ENCODE measurements at regions not wholly inside any gene's neighbourhood (a gene's known extent, or its start where the extent isn't known, plus 50 kb on each side); places are given as distances from the start of the nearest gene placed in this dataset.
A peak's percentile ranks its signal among the peaks of the same experiment; 100 is the strongest.

DNA sequence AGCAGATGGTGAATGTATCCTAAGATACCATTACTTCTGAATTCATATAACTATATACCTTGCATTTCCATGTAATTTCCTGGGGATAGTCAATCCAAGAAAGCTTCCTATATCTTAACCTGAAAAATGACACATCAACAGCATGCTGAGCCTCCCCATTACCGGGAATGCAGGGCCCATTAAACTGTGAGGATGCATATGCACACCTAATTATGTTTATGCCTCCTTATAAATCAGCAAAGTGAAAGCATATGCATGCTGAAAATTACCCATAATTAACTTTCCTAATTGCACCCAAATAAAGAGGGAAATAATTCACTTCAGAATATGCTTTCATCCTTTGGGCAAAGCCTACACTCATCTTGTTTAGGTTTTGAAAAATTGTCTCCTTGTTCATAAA, 663.0 kb downstream of the KCNA4 start:
- no peak for DNase-seq (ENCODE audit: low read depth)
- TF ChIP-seq, protein P1, sequence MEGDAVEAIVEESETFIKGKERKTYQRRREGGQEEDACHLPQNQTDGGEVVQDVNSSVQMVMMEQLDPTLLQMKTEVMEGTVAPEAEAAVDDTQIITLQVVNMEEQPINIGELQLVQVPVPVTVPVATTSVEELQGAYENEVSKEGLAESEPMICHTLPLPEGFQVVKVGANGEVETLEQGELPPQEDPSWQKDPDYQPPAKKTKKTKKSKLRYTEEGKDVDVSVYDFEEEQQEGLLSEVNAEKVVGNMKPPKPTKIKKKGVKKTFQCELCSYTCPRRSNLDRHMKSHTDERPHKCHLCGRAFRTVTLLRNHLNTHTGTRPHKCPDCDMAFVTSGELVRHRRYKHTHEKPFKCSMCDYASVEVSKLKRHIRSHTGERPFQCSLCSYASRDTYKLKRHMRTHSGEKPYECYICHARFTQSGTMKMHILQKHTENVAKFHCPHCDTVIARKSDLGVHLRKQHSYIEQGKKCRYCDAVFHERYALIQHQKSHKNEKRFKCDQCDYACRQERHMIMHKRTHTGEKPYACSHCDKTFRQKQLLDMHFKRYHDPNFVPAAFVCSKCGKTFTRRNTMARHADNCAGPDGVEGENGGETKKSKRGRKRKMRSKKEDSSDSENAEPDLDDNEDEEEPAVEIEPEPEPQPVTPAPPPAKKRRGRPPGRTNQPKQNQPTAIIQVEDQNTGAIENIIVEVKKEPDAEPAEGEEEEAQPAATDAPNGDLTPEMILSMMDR (IDR thresholded peaks at IDR 0.05; ENCODE audit: insufficient read depth, low read depth, low read length) = no peak
- Histone ChIP-seq H3K36me3 (ENCODE audit: control insufficient read depth, insufficient read depth, low read length) (no peaks in the 10 kb centered on the region), H3K27me3 (ENCODE audit: control insufficient read depth, insufficient read depth, low read length) (peaks cover 13% of the 10 kb centered on the region), H3K4me3 (ENCODE audit: low read depth, low read length) (no peak overlapping the region)
- ChIA-PET POLR2A (no interaction called here), CTCF (interaction anchor here (2.3 kb wide), 1 partner anchor 10 kb away, joined by 17 read pairs; no protein-coding TSS in a partner anchor)

DNA sequence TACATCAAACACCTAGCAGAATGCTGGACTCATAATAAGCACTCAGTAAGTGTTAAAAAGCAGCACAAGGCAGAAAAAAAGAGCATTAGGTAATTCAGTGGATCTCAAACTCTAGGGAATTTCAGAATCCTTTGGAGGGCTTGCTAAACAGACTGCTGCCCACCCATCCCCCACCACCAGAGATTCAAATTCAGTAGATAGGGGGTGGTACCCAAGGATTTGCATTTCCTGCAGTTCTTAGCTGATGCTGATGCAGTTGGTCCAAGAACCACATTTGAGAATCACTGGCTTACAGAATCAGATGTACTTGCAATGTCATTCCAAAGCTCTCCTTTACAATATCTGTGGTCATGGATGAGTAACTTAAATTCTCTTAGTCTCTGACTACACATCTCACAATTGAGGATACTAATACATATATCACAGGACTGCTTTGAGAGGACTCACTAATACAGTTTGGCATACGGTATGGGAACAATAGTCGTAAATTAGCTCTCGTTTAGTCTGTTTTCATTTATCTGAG, 664.5 kb downstream of the KCNA4 start:
- POLR2A ChIA-PET = no interaction called here
- TF ChIP-seq, protein P1 (IDR thresholded peaks at IDR 0.05; ENCODE audit: insufficient read depth, low read depth, low read length) = no peak

DNA sequence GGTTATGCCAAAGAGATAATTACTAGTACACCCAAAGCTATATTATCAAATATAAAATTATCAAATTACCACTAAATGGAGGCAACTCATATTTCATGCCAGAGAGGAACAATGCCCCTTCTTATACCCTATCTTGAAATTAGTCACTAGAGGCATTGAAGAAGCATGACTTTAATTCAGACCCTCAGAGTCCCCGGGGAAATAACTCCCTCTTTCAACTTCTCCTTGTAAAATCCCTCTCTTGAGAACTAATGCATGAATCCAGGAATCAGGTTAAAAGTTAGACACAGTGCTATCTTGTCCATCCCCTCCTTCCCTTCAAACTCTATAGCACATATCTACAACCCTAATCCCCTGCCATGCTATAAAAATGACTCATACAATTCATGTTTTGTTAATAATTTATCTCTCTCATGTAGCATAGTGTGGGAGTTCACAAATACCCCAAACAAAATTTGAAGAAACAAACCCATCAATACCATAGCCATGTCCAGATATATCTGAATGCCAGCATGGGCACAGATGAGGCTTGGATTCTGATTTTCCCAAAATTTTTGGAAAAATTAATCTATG, 665.4 kb downstream of the KCNA4 start:
- DNase-seq (ENCODE audit: low read depth) = no peak
- TF ChIP-seq, protein P1 (IDR thresholded peaks at IDR 0.05; ENCODE audit: insufficient read depth, low read depth, low read length) = no peak
- ChIA-PET POLR2A (no interaction called here), CTCF (interaction anchor here (2.3 kb wide), 1 partner anchor 8 kb away, joined by 17 read pairs; no protein-coding TSS in a partner anchor)
- H3K27me3 ChIP-seq (ENCODE audit: control insufficient read depth, insufficient read depth, low read length) = peaks cover 13% of the 10 kb centered on the region
- no peaks in the 10 kb centered on the region for H3K36me3 ChIP-seq (ENCODE audit: control insufficient read depth, insufficient read depth, low read length)
- H3K4me3 ChIP-seq (ENCODE audit: low read depth, low read length) = no peak overlapping the region

More for the DNA sequence above, 664.5 kb downstream of the KCNA4 start:
- no peaks in the 10 kb centered on the region for H3K36me3 ChIP-seq (ENCODE audit: control insufficient read depth, insufficient read depth, low read length)
- no peak for DNase-seq (ENCODE audit: low read depth)
- H3K27me3 ChIP-seq (ENCODE audit: control insufficient read depth, insufficient read depth, low read length) = peaks cover 13% of the 10 kb centered on the region
- CTCF ChIA-PET = interaction anchor here (2.3 kb wide), 1 partner anchor 9 kb away, joined by 17 read pairs; no protein-coding TSS in a partner anchor
- no peak overlapping the region for H3K4me3 ChIP-seq (ENCODE audit: low read depth, low read length)

DNA sequence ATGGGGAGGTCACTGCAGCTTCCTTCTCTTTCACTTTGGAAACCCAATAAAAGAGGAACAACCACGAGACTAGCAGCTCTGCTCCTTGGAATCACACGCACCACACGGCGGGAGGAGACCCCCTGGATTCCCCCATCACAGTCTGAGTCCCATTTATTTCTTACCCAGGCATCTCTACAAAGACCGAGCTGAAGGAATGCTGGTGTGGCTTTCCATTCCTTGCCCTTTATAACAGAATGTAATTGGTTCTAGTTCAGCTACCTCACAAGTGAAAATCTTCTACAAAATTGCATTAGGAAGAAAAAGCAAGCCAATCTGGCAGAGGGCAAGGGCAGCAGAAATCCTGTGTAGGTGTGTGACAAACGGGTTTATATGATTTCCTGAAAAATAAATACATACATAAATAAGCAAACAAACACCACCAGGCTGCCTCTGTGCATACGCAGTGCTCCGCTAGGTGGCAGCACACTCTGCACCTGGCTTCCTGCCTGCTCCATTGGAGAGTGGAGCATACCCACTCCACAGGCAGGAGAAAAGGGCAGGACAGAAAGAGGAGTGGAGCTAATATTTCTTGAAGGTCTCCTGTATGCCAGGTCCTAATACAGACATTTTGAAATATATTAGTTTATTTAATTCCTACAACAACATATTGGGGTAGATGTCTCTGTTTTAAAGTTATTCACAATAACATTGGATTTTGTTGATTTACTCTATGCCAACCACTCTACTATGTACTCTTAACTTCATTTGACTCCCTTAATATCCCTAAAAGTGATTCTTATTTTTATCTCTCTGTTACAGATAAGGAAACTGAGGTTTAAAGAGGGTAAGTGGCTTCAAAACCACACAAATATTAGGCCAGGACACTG, 673.1 kb downstream of the KCNA4 start:
- no peak overlapping the region for H3K4me3 ChIP-seq (ENCODE audit: low read depth, low read length)
- DNase-seq (ENCODE audit: low read depth) = no peak
- ChIA-PET CTCF (interaction anchor here (0.6 to 1.6 kb wide), 16 partner anchors 9 to 1847 kb away, joined by 3 to 17 read pairs (median 4); partner anchors contain the start of gene BDNF), POLR2A (no interaction called here)
- no peaks in the 10 kb centered on the region for H3K27me3 ChIP-seq (ENCODE audit: control insufficient read depth, insufficient read depth, low read length)
- TF ChIP-seq, protein P1 (IDR thresholded peaks at IDR 0.05; ENCODE audit: insufficient read depth, low read depth, low read length) = peak; percentile 95
- H3K36me3 ChIP-seq (ENCODE audit: control insufficient read depth, insufficient read depth, low read length) = no peaks in the 10 kb centered on the region
